GM12865 (cell line): ENCODE measurements at regions not wholly inside any gene's neighbourhood (a gene's known extent, or its start where the extent isn't known, plus 50 kb on each side); places are given as distances from the start of the nearest gene placed in this dataset.

ENCODE experiments used
- DNase-seq: peaks from one replicate; pipeline ENCODE4 v3.0.0; 2010; ENCODE audit warnings: low read depth
- H3K4me3 ChIP-seq: 2 replicates; pipeline ENCODE4 v1.5.1; 2011; ENCODE audit warnings: mild to moderate bottlenecking, low read depth, low read length, control low read depth
- TF ChIP-seq, protein P1 (sequence below): IDR thresholded peaks from 2 replicates; pipeline ENCODE4 v1.5.1; 2011; ENCODE audit warnings: low read length, control low read depth, low read depth, inconsistent platforms; ENCODE audit not compliant: insufficient read depth; ENCODE audit errors: missing control alignments

DNA sequence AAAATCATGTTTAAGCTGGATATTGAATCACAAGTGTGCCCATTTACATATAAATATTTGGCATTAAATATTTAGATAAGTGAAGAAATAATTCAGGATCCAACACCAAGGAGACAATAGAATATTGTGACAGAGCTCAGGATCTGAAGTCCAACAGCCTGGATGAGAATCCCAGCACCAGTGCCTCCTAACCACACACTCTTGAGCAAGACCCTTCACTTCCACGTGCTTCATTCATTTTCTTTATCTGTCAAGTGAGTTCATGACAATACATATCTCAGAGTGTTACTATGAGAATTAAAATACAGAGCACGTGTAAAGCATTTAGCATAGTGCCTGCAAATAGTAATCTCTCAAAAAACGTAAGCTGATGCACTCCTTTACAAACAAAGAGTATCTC, 78.4 kb upstream of the IKZF1 start:
- no peak overlapping the region for H3K4me3 ChIP-seq
- TF ChIP-seq, protein P1, sequence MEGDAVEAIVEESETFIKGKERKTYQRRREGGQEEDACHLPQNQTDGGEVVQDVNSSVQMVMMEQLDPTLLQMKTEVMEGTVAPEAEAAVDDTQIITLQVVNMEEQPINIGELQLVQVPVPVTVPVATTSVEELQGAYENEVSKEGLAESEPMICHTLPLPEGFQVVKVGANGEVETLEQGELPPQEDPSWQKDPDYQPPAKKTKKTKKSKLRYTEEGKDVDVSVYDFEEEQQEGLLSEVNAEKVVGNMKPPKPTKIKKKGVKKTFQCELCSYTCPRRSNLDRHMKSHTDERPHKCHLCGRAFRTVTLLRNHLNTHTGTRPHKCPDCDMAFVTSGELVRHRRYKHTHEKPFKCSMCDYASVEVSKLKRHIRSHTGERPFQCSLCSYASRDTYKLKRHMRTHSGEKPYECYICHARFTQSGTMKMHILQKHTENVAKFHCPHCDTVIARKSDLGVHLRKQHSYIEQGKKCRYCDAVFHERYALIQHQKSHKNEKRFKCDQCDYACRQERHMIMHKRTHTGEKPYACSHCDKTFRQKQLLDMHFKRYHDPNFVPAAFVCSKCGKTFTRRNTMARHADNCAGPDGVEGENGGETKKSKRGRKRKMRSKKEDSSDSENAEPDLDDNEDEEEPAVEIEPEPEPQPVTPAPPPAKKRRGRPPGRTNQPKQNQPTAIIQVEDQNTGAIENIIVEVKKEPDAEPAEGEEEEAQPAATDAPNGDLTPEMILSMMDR = no peak
- no peak for DNase-seq

DNA sequence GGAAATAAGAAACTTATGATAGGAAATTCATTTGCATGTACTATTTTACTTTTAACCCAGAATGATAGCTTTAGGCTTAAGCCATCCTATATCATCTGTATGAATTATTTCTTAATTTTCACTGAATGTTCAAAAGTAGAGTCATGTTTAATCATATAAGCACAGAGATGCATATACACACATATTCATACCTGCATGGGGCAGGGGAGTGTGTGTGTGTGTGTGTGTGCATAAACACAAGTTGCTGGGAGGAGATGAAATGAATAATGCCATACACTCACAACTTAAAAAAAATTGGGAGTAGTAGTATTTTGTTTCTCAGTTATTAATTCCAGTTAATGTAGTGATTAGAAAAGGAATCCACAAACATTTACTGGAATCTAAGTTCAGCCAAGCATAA, 83.1 kb upstream of the IKZF1 start:
- no peak for DNase-seq
- no peak overlapping the region for H3K4me3 ChIP-seq
- TF ChIP-seq, protein P1 = no peak

DNA sequence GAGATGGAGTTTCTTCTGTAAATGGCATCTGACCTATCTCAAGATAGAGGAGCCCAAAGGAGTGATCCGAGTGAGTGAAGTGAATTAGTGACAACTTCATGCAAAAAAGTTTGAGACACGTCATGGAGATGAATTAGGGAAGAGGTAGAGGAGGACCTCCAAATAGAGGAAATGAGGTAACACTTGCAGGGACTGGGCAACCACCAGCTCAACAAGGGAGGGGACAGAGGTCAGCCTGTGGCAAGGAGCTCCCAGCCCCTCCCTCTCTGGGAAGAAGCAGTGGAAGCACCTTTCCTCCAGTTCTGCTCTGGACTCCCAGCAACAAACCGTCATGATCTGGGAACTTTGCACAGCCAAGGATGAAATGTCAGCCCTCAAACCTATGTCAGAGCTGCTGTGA, 83.5 kb upstream of the IKZF1 start:
- H3K4me3 ChIP-seq = no peak overlapping the region
- TF ChIP-seq, protein P1 = no peak
- DNase-seq = no peak

DNA sequence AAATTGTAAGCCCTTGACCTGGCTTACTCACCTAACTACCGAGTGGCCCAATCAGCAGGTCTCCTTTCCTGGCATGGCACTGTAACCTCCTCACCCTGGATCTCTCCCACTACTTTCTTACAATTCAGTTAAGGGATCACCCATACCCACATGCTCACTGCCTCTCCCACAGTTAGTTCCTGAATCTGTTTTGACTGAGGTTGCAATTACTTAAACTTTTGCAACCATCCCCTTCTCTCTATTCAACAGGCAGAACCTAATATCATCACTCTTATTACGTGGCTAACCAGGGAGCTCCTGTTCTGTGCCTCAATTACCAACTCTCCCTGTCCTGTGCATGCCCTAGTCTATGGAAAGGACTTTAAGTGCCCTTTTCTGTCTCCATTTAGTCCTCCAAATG, 84.2 kb upstream of the IKZF1 start:
- no peak overlapping the region for H3K4me3 ChIP-seq
- DNase-seq = no peak
- TF ChIP-seq, protein P1 = no peak

DNA sequence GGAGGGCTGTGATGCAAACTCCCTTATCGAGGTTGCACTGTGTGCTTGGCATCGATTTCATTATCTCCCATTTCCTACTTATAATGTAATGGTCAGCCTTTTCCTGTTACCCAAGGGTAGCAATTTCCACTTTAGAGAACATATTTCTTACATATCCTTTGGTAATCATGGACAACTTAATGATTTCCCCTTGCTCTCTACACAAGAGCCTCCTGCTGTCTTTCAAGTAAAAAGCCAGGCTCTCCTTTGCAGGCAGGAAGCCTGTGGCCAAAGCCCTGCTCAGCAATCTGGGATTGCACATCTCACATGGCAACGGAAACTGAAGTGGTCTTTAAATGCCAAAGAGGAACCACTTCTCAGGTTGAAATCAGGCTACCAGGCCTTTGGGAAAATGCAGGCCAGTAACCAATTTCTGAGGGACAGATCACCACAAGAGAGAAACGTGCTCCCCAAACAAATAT, 86.7 kb upstream of the IKZF1 start:
- no peak for DNase-seq
- TF ChIP-seq, protein P1 = no peak
- no peak overlapping the region for H3K4me3 ChIP-seq

DNA sequence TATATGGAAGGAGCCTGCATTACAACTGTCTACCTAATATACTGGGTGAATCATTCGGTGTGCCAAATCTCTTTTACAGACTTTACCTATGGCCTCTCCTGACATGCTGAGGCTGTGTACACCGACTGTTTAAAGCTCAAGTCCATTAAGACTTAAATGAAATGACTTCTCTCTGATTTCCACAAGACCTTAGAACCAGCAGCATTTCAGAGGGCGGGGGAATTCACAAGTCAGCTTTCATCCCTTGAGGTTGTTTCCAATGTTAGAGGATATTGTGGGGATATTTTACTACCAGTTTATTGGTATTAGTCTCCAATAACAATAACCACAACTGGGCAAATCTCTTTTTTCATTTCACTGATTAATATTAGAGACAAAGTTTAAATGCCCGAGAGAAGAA, 87.1 kb upstream of the IKZF1 start:
- DNase-seq = no peak

DNA sequence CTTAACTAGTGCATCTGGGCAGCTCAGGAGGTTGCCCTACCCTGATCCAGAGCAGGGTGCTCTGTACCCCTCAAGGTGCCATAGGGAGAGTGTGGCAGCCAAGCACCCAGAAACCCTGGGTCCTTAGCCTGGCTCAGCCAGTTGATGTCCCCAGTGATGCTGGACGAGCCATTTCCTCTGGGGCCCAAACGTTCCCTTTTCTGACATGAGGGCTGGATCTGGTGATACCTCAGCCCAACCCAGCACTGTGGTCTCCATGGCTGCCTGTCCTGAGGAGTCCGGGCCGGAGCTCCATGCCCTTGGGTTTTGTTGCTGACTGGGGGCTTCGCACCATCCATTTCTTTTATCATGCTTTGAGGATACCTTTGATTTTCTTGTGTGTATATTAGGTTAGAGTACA, 87.9 kb upstream of the IKZF1 start:
- DNase-seq = no peak
- H3K4me3 ChIP-seq = no peak overlapping the region
- TF ChIP-seq, protein P1 = no peak

More for the DNA sequence above, 87.1 kb upstream of the IKZF1 start:
- no peak overlapping the region for H3K4me3 ChIP-seq
- TF ChIP-seq, protein P1 = no peak
